ENCODE measurements at regions not wholly inside any gene's neighbourhood (a gene's known extent, or its start where the extent isn't known, plus 50 kb on each side); places are given as distances from the start of the nearest gene placed in this dataset.

DNA sequence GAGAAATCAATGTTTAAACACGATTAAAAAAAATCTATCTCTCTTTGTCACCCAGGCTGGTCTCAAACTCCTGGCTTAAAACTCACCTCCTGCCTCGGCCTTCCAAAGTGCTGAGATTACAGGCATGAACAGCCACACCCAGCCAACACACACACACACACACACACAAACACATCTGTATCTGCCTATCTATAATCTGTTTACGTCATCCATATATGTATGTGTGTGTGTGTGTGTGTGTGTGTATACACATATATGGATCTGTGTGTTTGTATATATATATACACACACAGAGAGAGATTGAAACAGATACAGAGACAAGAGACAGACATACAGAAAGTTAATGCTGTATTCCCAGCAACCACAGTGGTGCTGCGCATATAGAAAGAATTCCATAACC, 497.1 kb downstream of the DSC3 start:
- no peaks in the 10 kb centered on the region for H3K9me3 ChIP-seq (ENCODE audit: control insufficient read depth, insufficient read depth, low read depth, low read length)

GRCh38 chr18:30544141-30544540, 498.4 kb downstream of the DSC3 start:
- Histone ChIP-seq H3K9me3 (ENCODE audit: control insufficient read depth, insufficient read depth, low read depth, low read length) (no peaks in the 10 kb centered on the region), H3K4me1 (ENCODE audit: control insufficient read depth, extremely low read depth, insufficient read depth, low read length) (no peaks in the 10 kb centered on the region), H3K9ac (ENCODE audit: insufficient read depth, low read length) (no peak overlapping the region), H3K27me3 (ENCODE audit: control insufficient read depth, insufficient read depth, low read length) (no peaks in the 10 kb centered on the region), H3K4me3 (replicated peaks in 1 of 4; ENCODE audit: control extremely low read depth in 1 of 4, insufficient read depth in 1 of 4, low read depth in 3 of 4, low read length in 4 of 4) (no peak overlapping the region), H3K4me2 (ENCODE audit: extremely low read depth, insufficient read depth, low read length) (no peak overlapping the region), H3K79me2 (ENCODE audit: control insufficient read depth, insufficient read depth, low read length) (no peaks in the 10 kb centered on the region), H3K36me3 (ENCODE audit: control insufficient read depth, insufficient read depth, low read length) (no peaks in the 10 kb centered on the region), H3K27ac (ENCODE audit: insufficient read depth, low read length) (no peak overlapping the region), H2AFZ (ENCODE audit: low read length) (no peak overlapping the region), H4K20me1 (ENCODE audit: control insufficient read depth, extremely low read depth, insufficient read depth, low read length) (no peaks in the 10 kb centered on the region)
- no peak for DNase-seq (ENCODE audit: low read depth in 2 of 2)
- no peak for TF ChIP-seq EZH2 (IDR thresholded peaks at IDR 0.05; ENCODE audit: low read length, missing control alignments)
- TF ChIP-seq CTCF (conservative IDR thresholded peaks at IDR 0.05 in 1 of 2, IDR thresholded peaks at IDR 0.05 in 1 of 2; ENCODE audit: low read depth in 1 of 2, low read length in 2 of 2), result no peak

More for the DNA sequence above, 497.1 kb downstream of the DSC3 start:
- H3K36me3 ChIP-seq (ENCODE audit: control insufficient read depth, insufficient read depth, low read length), result no peaks in the 10 kb centered on the region
- H4K20me1 ChIP-seq (ENCODE audit: control insufficient read depth, extremely low read depth, insufficient read depth, low read length), result no peaks in the 10 kb centered on the region
- H3K27me3 ChIP-seq (ENCODE audit: control insufficient read depth, insufficient read depth, low read length), result no peaks in the 10 kb centered on the region
- H3K27ac ChIP-seq (ENCODE audit: insufficient read depth, low read length), result no peak overlapping the region
- no peak overlapping the region for H3K9ac ChIP-seq (ENCODE audit: insufficient read depth, low read length)
- no peak overlapping the region for H3K4me3 ChIP-seq (replicated peaks in 1 of 4; ENCODE audit: control extremely low read depth in 1 of 4, insufficient read depth in 1 of 4, low read depth in 3 of 4, low read length in 4 of 4)
- H3K4me2 ChIP-seq (ENCODE audit: extremely low read depth, insufficient read depth, low read length), result no peak overlapping the region
- TF ChIP-seq EZH2 (IDR thresholded peaks at IDR 0.05; ENCODE audit: low read length, missing control alignments), result no peak
- H2AFZ ChIP-seq (ENCODE audit: low read length), result no peak overlapping the region
- no peaks in the 10 kb centered on the region for H3K4me1 ChIP-seq (ENCODE audit: control insufficient read depth, extremely low read depth, insufficient read depth, low read length)
- DNase-seq (ENCODE audit: low read depth in 2 of 2), result no peak
- no peaks in the 10 kb centered on the region for H3K79me2 ChIP-seq (ENCODE audit: control insufficient read depth, insufficient read depth, low read length)

DNA sequence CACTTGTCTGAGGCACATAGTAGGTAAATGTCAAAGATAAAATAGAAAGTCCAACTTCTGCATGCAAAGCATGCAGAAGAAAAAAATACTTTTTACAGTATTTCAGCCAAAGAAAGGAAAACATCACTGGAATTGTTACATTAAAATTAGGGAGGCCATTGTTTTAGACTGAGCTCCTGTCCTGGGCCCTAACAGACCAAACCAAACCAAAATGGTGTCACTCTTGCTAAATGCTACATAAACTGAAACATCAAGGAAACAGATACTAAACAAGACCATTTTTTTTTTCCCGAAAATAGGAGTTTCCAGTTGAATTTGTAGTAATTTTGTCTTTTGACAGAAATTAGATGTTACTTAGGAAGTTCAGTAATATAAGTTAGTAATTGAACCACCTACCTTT, 508.8 kb downstream of the DSC3 start:
- H3K9ac ChIP-seq (ENCODE audit: insufficient read depth, low read length), result no peak overlapping the region
- no peak for DNase-seq (ENCODE audit: low read depth in 2 of 2)
- TF ChIP-seq CTCF (conservative IDR thresholded peaks at IDR 0.05 in 1 of 2, IDR thresholded peaks at IDR 0.05 in 1 of 2; ENCODE audit: low read depth in 1 of 2, low read length in 2 of 2) (no peak), EZH2 (IDR thresholded peaks at IDR 0.05; ENCODE audit: low read length, missing control alignments) (no peak)

More for the DNA sequence above, 508.8 kb downstream of the DSC3 start:
- Histone ChIP-seq H3K4me2 (ENCODE audit: extremely low read depth, insufficient read depth, low read length) (no peak overlapping the region), H3K27ac (ENCODE audit: insufficient read depth, low read length) (no peak overlapping the region), H3K9me3 (ENCODE audit: control insufficient read depth, insufficient read depth, low read depth, low read length) (no peaks in the 10 kb centered on the region), H2AFZ (ENCODE audit: low read length) (no peak overlapping the region), H3K36me3 (ENCODE audit: control insufficient read depth, insufficient read depth, low read length) (no peaks in the 10 kb centered on the region), H3K4me1 (ENCODE audit: control insufficient read depth, extremely low read depth, insufficient read depth, low read length) (no peaks in the 10 kb centered on the region), H3K27me3 (ENCODE audit: control insufficient read depth, insufficient read depth, low read length) (no peaks in the 10 kb centered on the region), H3K79me2 (ENCODE audit: control insufficient read depth, insufficient read depth, low read length) (no peaks in the 10 kb centered on the region), H4K20me1 (ENCODE audit: control insufficient read depth, extremely low read depth, insufficient read depth, low read length) (no peaks in the 10 kb centered on the region), H3K4me3 (replicated peaks in 1 of 4; ENCODE audit: control extremely low read depth in 1 of 4, insufficient read depth in 1 of 4, low read depth in 3 of 4, low read length in 4 of 4) (no peak overlapping the region)

Measured in fibroblast of lung (primary cell).